Neural cell (in vitro differentiated cells): ENCODE measurements at regions not wholly inside any gene's neighbourhood (a gene's known extent, or its start where the extent isn't known, plus 50 kb on each side); places are given as distances from the start of the nearest gene placed in this dataset.

Source experiments
- H2AFZ ChIP-seq: fragments of 200-600, 300-800 bp; sonication (generic), shearing (Covaris generic); 2 replicates; pipeline ENCODE4 v1.6.0; 2014; ENCODE audit warnings: low read depth, mild to moderate bottlenecking, antibody characterized with exemption, low read length, moderate library complexity
- H3F3A ChIP-seq: fragments of 200-600 bp; shearing (Covaris generic); 2 replicates; pipeline ENCODE4 v1.6.1; 2016; ENCODE audit warnings: mild to moderate bottlenecking, moderate library complexity, mixed read lengths, antibody characterized with exemption, low read length; ENCODE audit not compliant: insufficient read depth, poor library complexity, severe bottlenecking
- H3K27ac ChIP-seq: fragments of 200-600, 300-800 bp; sonication (generic), shearing (Covaris generic); 2 replicates; pipeline ENCODE4 v1.5.1; 2014; ENCODE audit warnings: mild to moderate bottlenecking, low read length, moderate library complexity
- H3K27me3 ChIP-seq: fragments of 300-800, 200-600 bp; sonication (generic), shearing (Covaris generic); 2 replicates; pipeline ENCODE4 v1.6.0; 2014; ENCODE audit warnings: mild to moderate bottlenecking, low read depth, low read length, moderate library complexity; ENCODE audit not compliant: insufficient read depth
- H3K36me3 ChIP-seq: fragments of 300-800, 200-600 bp; sonication (generic), shearing (Covaris generic); 2 replicates; pipeline ENCODE4 v1.5.1; 2014; ENCODE audit warnings: mild to moderate bottlenecking, antibody characterized with exemption, low read length, moderate library complexity; ENCODE audit not compliant: insufficient read depth
- H3K4me2 ChIP-seq: fragments of 300-800, 200-600 bp; sonication (generic), shearing (Covaris generic); 2 replicates; pipeline ENCODE4 v1.6.0; 2014; ENCODE audit warnings: mild to moderate bottlenecking, low read length
- H3K4me3 ChIP-seq: fragments of 300-800, 200-600 bp; sonication (generic), shearing (Covaris generic); 2 replicates; pipeline ENCODE4 v1.5.1; 2014; ENCODE audit warnings: mild to moderate bottlenecking, low read length, moderate library complexity
- H3K79me2 ChIP-seq: fragments of 200-600 bp; shearing (Covaris generic); replicated peaks from 2 replicates; pipeline ENCODE4 v1.6.0; 2014; ENCODE audit warnings: mild to moderate bottlenecking, low read length, moderate library complexity; ENCODE audit not compliant: insufficient read depth
- H3K9ac ChIP-seq: fragments of 300-800, 200-600 bp; sonication (generic), shearing (Covaris generic); 2 replicates; pipeline ENCODE4 v1.6.1; 2016; ENCODE audit warnings: mild to moderate bottlenecking, low read length, mixed read lengths
- H3K9me2 ChIP-seq: fragments of 200-600 bp; shearing (Covaris generic); 2 replicates; pipeline ENCODE4 v1.6.1; 2016; ENCODE audit warnings: mild to moderate bottlenecking, low read length, mixed read lengths; ENCODE audit not compliant: insufficient read depth
- H3K9me3 ChIP-seq: fragments of 200-600, 300-800 bp; sonication (generic), shearing (Covaris generic); 2 replicates; pipeline ENCODE4 v1.6.1; 2016; ENCODE audit warnings: mild to moderate bottlenecking, mixed run types, low read length, moderate library complexity, mixed read lengths
- H4K20me1 ChIP-seq: fragments of 200-600 bp; shearing (Covaris generic); 2 replicates; pipeline ENCODE4 v1.6.1; 2016; ENCODE audit warnings: mild to moderate bottlenecking, mixed run types; ENCODE audit not compliant: insufficient read depth
- EP300 ChIP-seq: fragments of 450-650 bp; conservative IDR thresholded peaks from 2 replicates; pipeline ENCODE4 v1.6.1; 2014; ENCODE audit warnings: antibody characterized with exemption, mild to moderate bottlenecking, moderate library complexity; ENCODE audit not compliant: poor library complexity, severe bottlenecking
- EZH2 ChIP-seq: fragments of 200-600, 300-800 bp; shearing (Covaris generic), sonication (generic); IDR thresholded peaks from 2 replicates; pipeline ENCODE4 v1.6.1; 2014; ENCODE audit warnings: antibody characterized with exemption, low read length, borderline replicate concordance, mild to moderate bottlenecking; ENCODE audit not compliant: insufficient read depth, poor library complexity, severe bottlenecking
- MXI1 ChIP-seq: fragments of 450-650 bp; conservative IDR thresholded peaks from 2 replicates; pipeline ENCODE4 v1.6.1; 2014; ENCODE audit warnings: antibody characterized with exemption, mild to moderate bottlenecking; ENCODE audit not compliant: poor library complexity, severe bottlenecking
- POLR2AphosphoS5 ChIP-seq: IDR thresholded peaks from 2 replicates; pipeline ENCODE4 v1.6.1; 2012
- RAD21 ChIP-seq: fragments of 450-650 bp; conservative IDR thresholded peaks from 2 replicates; pipeline ENCODE4 v1.6.1; 2014; ENCODE audit warnings: antibody characterized with exemption, mild to moderate bottlenecking, moderate library complexity
- SMC3 ChIP-seq: fragments of 450-650 bp; conservative IDR thresholded peaks from 2 replicates; pipeline ENCODE4 v1.6.1; 2014; ENCODE audit warnings: antibody characterized with exemption, mild to moderate bottlenecking, moderate library complexity; ENCODE audit not compliant: poor library complexity
- TAF1 ChIP-seq: IDR thresholded peaks from 2 replicates; pipeline ENCODE4 v1.6.1; 2012; ENCODE audit warnings: low read depth
- TF ChIP-seq, protein P1 (sequence below): IDR thresholded peaks from 2 replicates; pipeline ENCODE4 v1.6.1; 2012; ENCODE audit warnings: borderline replicate concordance
- TF ChIP-seq, protein P2 (sequence below): fragments of 450-650 bp; IDR thresholded peaks from 2 replicates; pipeline ENCODE4 v1.5.1; 2014; ENCODE audit warnings: antibody characterized with exemption, mild to moderate bottlenecking, moderate library complexity; ENCODE audit not compliant: poor library complexity, severe bottlenecking

DNA sequence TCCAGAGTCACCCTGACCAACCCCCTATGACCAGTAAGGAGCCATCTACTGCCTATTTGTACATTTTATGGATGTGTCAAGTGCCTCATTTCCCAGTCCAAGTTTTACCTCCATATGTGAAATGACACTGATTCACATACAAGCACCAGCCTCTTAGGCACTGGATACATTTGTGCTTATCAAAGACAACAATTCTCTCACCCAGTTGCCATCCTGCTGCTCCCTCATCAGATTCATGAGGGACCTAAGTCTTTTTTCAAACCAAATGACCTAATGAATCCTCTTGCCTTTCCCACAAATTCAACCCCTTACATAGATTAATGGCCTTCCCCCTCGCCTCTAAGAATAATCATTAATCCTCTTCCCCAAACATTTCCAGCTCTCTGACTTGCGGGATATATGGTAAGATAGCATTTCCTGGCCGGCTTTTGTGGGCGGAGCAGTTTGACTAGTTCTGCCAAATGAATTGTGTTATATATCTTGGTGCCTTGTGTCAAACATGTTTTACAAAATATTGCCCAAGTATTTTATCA, 233.9 kb downstream of the ARAP2 start:
- no peaks in the 10 kb centered on the region for H3K79me2 ChIP-seq
- no peaks in the 10 kb centered on the region for H3K9me3 ChIP-seq
- H3K9ac ChIP-seq = no peak overlapping the region
- no peak overlapping the region for H3K27ac ChIP-seq
- TF ChIP-seq, protein P1, sequence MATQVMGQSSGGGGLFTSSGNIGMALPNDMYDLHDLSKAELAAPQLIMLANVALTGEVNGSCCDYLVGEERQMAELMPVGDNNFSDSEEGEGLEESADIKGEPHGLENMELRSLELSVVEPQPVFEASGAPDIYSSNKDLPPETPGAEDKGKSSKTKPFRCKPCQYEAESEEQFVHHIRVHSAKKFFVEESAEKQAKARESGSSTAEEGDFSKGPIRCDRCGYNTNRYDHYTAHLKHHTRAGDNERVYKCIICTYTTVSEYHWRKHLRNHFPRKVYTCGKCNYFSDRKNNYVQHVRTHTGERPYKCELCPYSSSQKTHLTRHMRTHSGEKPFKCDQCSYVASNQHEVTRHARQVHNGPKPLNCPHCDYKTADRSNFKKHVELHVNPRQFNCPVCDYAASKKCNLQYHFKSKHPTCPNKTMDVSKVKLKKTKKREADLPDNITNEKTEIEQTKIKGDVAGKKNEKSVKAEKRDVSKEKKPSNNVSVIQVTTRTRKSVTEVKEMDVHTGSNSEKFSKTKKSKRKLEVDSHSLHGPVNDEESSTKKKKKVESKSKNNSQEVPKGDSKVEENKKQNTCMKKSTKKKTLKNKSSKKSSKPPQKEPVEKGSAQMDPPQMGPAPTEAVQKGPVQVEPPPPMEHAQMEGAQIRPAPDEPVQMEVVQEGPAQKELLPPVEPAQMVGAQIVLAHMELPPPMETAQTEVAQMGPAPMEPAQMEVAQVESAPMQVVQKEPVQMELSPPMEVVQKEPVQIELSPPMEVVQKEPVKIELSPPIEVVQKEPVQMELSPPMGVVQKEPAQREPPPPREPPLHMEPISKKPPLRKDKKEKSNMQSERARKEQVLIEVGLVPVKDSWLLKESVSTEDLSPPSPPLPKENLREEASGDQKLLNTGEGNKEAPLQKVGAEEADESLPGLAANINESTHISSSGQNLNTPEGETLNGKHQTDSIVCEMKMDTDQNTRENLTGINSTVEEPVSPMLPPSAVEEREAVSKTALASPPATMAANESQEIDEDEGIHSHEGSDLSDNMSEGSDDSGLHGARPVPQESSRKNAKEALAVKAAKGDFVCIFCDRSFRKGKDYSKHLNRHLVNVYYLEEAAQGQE = no peak
- no peak for TF ChIP-seq POLR2AphosphoS5
- TF ChIP-seq TAF1 = no peak
- TF ChIP-seq RAD21 = no peak
- no peak for TF ChIP-seq EP300
- TF ChIP-seq, protein P2, sequence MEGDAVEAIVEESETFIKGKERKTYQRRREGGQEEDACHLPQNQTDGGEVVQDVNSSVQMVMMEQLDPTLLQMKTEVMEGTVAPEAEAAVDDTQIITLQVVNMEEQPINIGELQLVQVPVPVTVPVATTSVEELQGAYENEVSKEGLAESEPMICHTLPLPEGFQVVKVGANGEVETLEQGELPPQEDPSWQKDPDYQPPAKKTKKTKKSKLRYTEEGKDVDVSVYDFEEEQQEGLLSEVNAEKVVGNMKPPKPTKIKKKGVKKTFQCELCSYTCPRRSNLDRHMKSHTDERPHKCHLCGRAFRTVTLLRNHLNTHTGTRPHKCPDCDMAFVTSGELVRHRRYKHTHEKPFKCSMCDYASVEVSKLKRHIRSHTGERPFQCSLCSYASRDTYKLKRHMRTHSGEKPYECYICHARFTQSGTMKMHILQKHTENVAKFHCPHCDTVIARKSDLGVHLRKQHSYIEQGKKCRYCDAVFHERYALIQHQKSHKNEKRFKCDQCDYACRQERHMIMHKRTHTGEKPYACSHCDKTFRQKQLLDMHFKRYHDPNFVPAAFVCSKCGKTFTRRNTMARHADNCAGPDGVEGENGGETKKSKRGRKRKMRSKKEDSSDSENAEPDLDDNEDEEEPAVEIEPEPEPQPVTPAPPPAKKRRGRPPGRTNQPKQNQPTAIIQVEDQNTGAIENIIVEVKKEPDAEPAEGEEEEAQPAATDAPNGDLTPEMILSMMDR = no peak
- no peak for TF ChIP-seq SMC3
- TF ChIP-seq MXI1 = no peak
- TF ChIP-seq EZH2 = no peak
- H3K27me3 ChIP-seq = peaks cover 10% of the 10 kb centered on the region
- no peaks in the 10 kb centered on the region for H3K9me2 ChIP-seq
- no peaks in the 10 kb centered on the region for H4K20me1 ChIP-seq
- H3K36me3 ChIP-seq = no peaks in the 10 kb centered on the region
- no peak overlapping the region for H3K4me2 ChIP-seq
- no peaks in the 10 kb centered on the region for H3F3A ChIP-seq
- no peak overlapping the region for H3K4me3 ChIP-seq
- no peak overlapping the region for H2AFZ ChIP-seq

GRCh38 chr4:36011381-36011780, 232.9 kb downstream of the ARAP2 start:
- TF ChIP-seq SMC3 (no peak), MXI1 (no peak), RAD21 (no peak), TAF1 (no peak), EZH2 (no peak), EP300 (no peak), POLR2AphosphoS5 (no peak)
- TF ChIP-seq, protein P2 = no peak
- TF ChIP-seq, protein P1 = no peak
- Histone ChIP-seq H3K9me2 (no peaks in the 10 kb centered on the region), H3K9me3 (no peaks in the 10 kb centered on the region), H3K4me3 (no peak overlapping the region), H3K27ac (no peak overlapping the region), H2AFZ (no peak overlapping the region), H3K36me3 (no peaks in the 10 kb centered on the region), H3F3A (no peaks in the 10 kb centered on the region), H3K9ac (no peak overlapping the region), H4K20me1 (no peaks in the 10 kb centered on the region), H3K4me2 (no peak overlapping the region), H3K79me2 (no peaks in the 10 kb centered on the region), H3K27me3 (peaks cover 5% of the 10 kb centered on the region)
